ENCODE measurements at regions not wholly inside any gene's neighbourhood (a gene's known extent, or its start where the extent isn't known, plus 50 kb on each side); places are given as distances from the start of the nearest gene placed in this dataset.
"Not testable (repeated sequence)": the region's sequence is repeated elsewhere in the genome, so short reads cannot be mapped to it uniquely, and the experiment has no call there.

GRCh38 chr18:22566703-22567420 is 149.1 kb upstream of the CTAGE1 start:
- no peak for DNase-seq (ENCODE audit: low spot score)

- no peak for DNase-seq (ENCODE audit: low spot score)
These were observed 150.1 kb upstream of the CTAGE1 start for GRCh38 chr18:22567794-22568193.

GRCh38 chr18:22570492-22570891 is 152.8 kb upstream of the CTAGE1 start:
- DNase-seq (ENCODE audit: low spot score): no peak

GRCh38 chr18:22572341-22572740 is 154.6 kb upstream of the CTAGE1 start:
- DNase-seq (ENCODE audit: low spot score): no peak

GRCh38 chr18:22579271-22579670 is 161.6 kb upstream of the CTAGE1 start:
- DNase-seq (ENCODE audit: low spot score): no peak

GRCh38 chr18:22585333-22585732 is 167.6 kb upstream of the CTAGE1 start:
- no peak for DNase-seq (ENCODE audit: low spot score)

GRCh38 chr18:22585821-22586220 is 168.1 kb upstream of the CTAGE1 start:
- DNase-seq (ENCODE audit: low spot score): no peak

- no peak for DNase-seq (ENCODE audit: low spot score)
These were observed 173.5 kb upstream of the CTAGE1 start for GRCh38 chr18:22591222-22591621.

GRCh38 chr18:22594155-22594690 is 176.5 kb upstream of the CTAGE1 start:
- no peak for DNase-seq (ENCODE audit: low spot score)

- no peak for DNase-seq (ENCODE audit: low spot score)
These were observed 183.8 kb upstream of the CTAGE1 start for GRCh38 chr18:22601481-22601880.

- DNase-seq (ENCODE audit: low spot score): not testable (repeated sequence)
These were observed 184.7 kb upstream of the CTAGE1 start for GRCh38 chr18:22602456-22602855.

- DNase-seq (ENCODE audit: low spot score): no peak
These were observed 186.2 kb upstream of the CTAGE1 start for GRCh38 chr18:22603902-22604301.

GRCh38 chr18:22604390-22604985 is 186.8 kb upstream of the CTAGE1 start:
- no peak for DNase-seq (ENCODE audit: low spot score)

GRCh38 chr18:22604986-22605421 is 187.3 kb upstream of the CTAGE1 start:
- DNase-seq (ENCODE audit: low spot score): no peak

GRCh38 chr18:22605736-22606135 is 188.0 kb upstream of the CTAGE1 start:
- no peak for DNase-seq (ENCODE audit: low spot score)

- DNase-seq (ENCODE audit: low spot score): no peak
These were observed 189.0 kb upstream of the CTAGE1 start for GRCh38 chr18:22606563-22607283.

- no peak for DNase-seq (ENCODE audit: low spot score)
These were observed 189.5 kb upstream of the CTAGE1 start for GRCh38 chr18:22607284-22607635.

- DNase-seq (ENCODE audit: low spot score): no peak
These were observed 191.1 kb upstream of the CTAGE1 start for GRCh38 chr18:22608847-22609246.

- no peak for DNase-seq (ENCODE audit: low spot score)
These were observed 191.9 kb upstream of the CTAGE1 start for GRCh38 chr18:22609642-22610041.

GRCh38 chr18:22613058-22613690 is 195.5 kb upstream of the CTAGE1 start:
- no peak for DNase-seq (ENCODE audit: low spot score)

GRCh38 chr18:22613788-22614187 is 196.1 kb upstream of the CTAGE1 start:
- no peak for DNase-seq (ENCODE audit: low spot score)

- no peak for DNase-seq (ENCODE audit: low spot score)
These were observed 205.8 kb upstream of the CTAGE1 start for GRCh38 chr18:22623513-22623912.

GRCh38 chr18:22624176-22624575 is 206.5 kb upstream of the CTAGE1 start:
- no peak for DNase-seq (ENCODE audit: low spot score)
